Gastrocnemius medialis (tissue), 4 donors: ENCODE measurements at regions not wholly inside any gene's neighbourhood (a gene's known extent, or its start where the extent isn't known, plus 50 kb on each side); places are given as distances from the start of the nearest gene placed in this dataset.

Experiments
- CTCF ChIP-seq, 5 experiments: fragments of 450-650 bp in 3 of 5; fragments of 200-600 bp in 2 of 5; sonication (generic) in 2 of 5; IDR thresholded peaks in 4 of 5; conservative IDR thresholded peaks in 1 of 5; 1 replicate in 4 of 5; 2 replicates in 1 of 5; pipeline ENCODE4 v1.5.1; 2016 to 2019; ENCODE audit warnings: antibody characterized with exemption in 5 of 5, mild to moderate bottlenecking in 3 of 5, moderate library complexity in 3 of 5
- POLR2A ChIP-seq, 2 donors: fragments of 450-650 bp; IDR thresholded peaks; one replicate each; pipeline ENCODE4 v1.6.1; 2017; ENCODE audit warnings: antibody characterized with exemption in 2 of 2, mild to moderate bottlenecking in 2 of 2, moderate library complexity in 2 of 2

DNA sequence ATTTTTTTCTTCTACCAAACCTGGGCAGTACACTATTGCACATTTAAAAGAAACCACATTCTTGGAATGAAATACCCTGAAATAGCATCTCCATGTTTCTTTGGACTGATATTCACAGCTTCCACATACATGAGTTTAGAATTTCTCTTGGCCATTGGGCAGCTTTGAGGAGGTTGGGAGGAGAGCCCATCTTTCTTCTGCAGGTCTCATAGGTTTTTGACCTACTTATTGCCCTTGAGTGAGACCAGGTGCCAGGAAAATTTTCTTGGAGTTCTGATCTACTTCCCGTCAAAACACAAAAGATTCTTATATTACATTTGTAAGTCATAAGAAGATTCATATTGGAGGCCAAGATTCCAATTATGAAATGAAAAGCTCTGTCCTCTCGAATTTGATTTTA is 212.0 kb downstream of the IBTK start:
- TF ChIP-seq CTCF (IDR thresholded peaks at IDR 0.05 in 4 of 5, conservative IDR thresholded peaks at IDR 0.05 in 1 of 5) (no peak), POLR2A (IDR thresholded peaks at IDR 0.05) (no peak)
